C4-2B (cell line): ENCODE measurements at regions not wholly inside any gene's neighbourhood (a gene's known extent, or its start where the extent isn't known, plus 50 kb on each side); places are given as distances from the start of the nearest gene placed in this dataset.

Source experiments
- H3K27ac ChIP-seq: fragments of 450-650 bp; 2 replicates; pipeline ENCODE4 v1.5.1; 2017
- ZFX ChIP-seq: fragments of 450-650 bp; IDR thresholded peaks from 2 replicates; pipeline ENCODE4 v1.6.1; 2017
- TF ChIP-seq, protein P1 (sequence below): fragments of 450-650 bp; conservative IDR thresholded peaks from 2 replicates; pipeline ENCODE4 v1.5.1; 2017; ENCODE audit warnings: mild to moderate bottlenecking

DNA sequence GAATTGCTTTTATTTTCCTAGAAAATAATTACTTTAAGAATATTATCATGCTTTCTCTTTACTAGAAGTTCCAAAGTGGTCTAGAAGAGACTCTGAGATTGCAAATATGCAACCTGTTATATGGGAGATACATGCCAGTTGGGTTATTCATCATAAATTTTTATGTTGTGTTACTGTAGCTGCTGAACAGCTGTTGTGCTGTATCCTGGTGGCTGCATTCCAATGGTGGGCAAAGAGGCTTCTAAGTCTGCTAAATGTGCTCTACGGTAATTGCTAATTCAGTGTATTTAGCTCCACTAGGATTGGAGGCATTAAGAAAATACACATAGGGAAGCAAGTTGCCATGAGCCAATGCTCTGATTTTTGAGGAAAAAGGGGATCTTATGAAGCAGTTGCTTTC lies 409.0 kb downstream of the TUSC7 start:
- H3K27ac ChIP-seq, result no peak overlapping the region
- TF ChIP-seq ZFX, result no peak
- TF ChIP-seq, protein P1, sequence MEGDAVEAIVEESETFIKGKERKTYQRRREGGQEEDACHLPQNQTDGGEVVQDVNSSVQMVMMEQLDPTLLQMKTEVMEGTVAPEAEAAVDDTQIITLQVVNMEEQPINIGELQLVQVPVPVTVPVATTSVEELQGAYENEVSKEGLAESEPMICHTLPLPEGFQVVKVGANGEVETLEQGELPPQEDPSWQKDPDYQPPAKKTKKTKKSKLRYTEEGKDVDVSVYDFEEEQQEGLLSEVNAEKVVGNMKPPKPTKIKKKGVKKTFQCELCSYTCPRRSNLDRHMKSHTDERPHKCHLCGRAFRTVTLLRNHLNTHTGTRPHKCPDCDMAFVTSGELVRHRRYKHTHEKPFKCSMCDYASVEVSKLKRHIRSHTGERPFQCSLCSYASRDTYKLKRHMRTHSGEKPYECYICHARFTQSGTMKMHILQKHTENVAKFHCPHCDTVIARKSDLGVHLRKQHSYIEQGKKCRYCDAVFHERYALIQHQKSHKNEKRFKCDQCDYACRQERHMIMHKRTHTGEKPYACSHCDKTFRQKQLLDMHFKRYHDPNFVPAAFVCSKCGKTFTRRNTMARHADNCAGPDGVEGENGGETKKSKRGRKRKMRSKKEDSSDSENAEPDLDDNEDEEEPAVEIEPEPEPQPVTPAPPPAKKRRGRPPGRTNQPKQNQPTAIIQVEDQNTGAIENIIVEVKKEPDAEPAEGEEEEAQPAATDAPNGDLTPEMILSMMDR, result no peak

DNA sequence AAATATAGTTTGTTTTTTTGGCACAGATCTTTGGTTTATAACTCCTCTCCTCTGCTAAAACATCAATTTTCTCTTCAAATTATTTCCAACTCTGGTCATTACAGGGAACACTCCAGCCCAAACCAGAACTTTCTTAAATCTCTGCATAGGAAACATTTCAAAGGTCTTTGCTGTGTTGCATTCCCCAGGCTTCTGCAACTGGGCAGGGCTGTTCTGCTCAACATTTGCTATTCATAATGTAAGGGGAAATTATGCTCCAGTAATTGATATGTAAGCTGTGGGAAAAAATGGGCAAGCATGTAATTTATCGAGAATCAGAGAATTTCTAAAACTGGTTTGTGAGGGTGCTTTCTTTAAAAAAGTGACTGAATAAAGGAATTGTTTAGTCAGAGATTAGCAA lies 410.4 kb downstream of the TUSC7 start:
- TF ChIP-seq ZFX, result no peak
- no peak overlapping the region for H3K27ac ChIP-seq

DNA sequence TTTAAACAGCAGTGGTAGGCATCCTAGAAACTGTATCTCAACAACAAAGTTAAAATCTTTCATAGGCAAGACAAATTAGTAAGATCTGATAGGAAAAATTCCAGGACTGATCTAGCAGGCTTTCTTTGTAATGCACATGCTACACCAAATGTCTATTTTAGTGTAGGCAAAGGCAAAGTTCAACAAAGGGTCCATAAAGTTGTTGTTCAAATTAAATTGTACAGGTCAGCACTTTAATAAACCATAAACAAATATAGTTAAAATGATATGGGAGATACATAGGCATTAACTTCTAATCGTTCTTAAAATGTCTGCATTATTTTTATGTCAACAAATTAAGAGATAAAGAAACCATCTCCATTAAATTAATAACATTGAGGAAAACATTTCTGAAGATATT lies 413.0 kb downstream of the TUSC7 start:
- TF ChIP-seq, protein P1, result no peak
- TF ChIP-seq ZFX, result no peak
- no peak overlapping the region for H3K27ac ChIP-seq

DNA sequence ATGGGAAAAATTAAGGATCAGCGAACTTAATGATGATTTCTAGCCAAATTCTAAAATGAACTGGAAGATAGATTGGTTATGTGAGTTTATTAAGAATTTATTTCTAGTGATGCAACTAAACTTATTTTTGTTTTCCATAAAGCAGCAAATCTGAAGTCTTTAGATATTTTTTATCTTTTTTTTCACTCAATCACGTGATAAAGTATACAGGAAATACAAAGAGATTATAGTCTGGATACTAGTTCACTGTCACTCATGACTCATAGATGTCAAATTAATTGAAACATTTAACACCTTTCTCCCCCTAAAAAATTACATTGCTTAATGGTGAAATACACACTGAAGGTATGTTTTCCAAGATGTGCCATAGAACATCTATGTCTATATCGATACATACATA lies 416.9 kb downstream of the TUSC7 start:
- H3K27ac ChIP-seq, result no peak overlapping the region
- no peak for TF ChIP-seq ZFX
- TF ChIP-seq, protein P1, result no peak

DNA sequence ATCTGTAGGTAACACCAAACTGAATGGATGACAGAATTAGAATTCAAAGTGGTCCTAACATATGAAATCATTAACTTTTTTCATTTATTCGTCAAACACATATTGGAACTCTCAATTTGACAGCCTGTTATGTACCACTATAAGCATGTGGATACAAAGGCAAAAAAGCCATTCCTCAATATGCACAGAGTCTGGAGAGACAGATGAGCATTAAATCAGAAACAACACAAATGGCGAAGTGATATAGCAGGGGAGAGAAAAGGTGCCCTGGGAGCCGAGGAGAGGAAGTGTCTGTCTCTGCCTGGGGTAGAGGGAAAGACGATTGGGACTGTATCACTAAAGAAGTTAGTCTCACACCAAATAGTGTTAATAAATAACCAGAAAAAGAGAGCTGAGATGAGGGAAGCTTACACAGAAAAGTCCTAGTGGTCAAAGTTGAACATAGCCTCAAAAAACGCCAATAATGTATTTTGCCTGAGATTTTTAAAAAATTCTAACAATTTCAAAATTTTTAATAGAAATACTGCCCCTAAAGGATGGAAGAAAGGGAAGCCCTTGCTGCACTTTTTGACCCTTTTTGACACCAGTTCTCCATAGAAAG lies 417.5 kb downstream of the TUSC7 start:
- no peak overlapping the region for H3K27ac ChIP-seq

DNA sequence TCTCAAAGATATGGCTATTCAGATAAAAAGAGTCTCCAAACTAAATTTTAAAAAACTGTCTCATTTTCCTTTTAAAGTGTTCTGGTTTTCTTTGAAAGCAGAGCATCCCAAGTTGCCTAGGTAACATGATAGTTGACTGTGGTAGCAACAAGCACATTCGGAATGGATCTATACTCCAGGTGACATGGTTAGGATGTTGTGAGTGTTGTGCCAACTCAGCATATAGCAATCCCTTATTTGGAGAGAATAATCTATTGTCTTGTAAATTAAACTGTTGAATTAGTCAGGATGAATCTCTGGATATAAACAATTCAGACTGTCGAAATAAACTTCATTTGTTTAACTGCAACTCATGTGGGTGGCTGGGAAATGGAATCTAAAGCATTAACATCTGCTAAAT lies 418.6 kb downstream of the TUSC7 start:
- H3K27ac ChIP-seq, result no peak overlapping the region
- TF ChIP-seq, protein P1, result no peak
- no peak for TF ChIP-seq ZFX

More for the DNA sequence above, 417.5 kb downstream of the TUSC7 start:
- no peak for TF ChIP-seq ZFX
- TF ChIP-seq, protein P1, result no peak

DNA sequence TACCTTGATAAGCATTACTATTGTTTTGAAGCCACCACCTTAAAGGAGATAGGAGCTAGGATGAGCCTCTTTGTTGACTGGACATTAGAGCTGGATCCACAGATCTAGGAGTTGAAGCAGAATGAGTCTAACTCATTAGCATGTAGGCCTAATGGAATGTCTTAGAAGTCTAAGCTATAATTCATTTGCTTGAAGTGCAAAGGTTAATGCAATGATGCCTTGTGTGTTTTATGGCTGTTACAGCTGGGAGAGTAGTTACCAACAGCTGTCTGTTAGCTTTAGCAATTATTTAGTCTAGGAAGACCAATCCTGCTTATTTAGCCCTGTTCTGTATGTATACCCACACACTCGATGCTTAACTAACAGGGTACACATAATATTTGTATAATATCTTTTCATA lies 419.3 kb downstream of the TUSC7 start:
- no peak overlapping the region for H3K27ac ChIP-seq
- TF ChIP-seq ZFX, result no peak
- TF ChIP-seq, protein P1, result no peak

DNA sequence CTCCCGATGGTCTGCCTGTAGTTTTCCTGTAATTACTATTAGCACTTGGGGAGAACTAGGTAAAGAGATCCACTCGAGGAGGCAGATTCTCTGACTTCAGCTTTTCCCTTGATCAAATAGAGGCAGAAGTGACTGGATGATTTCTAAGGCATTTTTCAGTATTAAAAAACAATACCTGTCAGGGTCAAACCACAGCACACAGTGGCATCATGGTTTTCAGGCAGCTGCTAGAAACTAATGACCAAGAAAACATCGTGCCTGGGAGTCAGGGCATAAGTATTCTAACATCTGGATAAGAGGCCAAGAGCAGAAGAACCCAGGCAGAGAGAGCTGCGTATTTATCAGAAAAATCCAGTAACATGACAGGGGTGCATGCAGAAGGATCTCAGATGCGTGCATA lies 419.9 kb downstream of the TUSC7 start:
- H3K27ac ChIP-seq, result no peak overlapping the region
- TF ChIP-seq, protein P1, result no peak
- no peak for TF ChIP-seq ZFX
